Mesothelial cell of epicardium (in vitro differentiated cells): ENCODE measurements at regions not wholly inside any gene's neighbourhood (a gene's known extent, or its start where the extent isn't known, plus 50 kb on each side); places are given as distances from the start of the nearest gene placed in this dataset.

Experiments used
- DNase-seq, 2 experiments: peaks; one replicate each; pipeline ENCODE4 v3.0.0; 2021; ENCODE audit warnings: low spot score in 2 of 2; ENCODE audit not compliant: unreplicated experiment in 2 of 2
- H3K27ac Mint-ChIP-seq: 2 replicates; pipeline ENCODE4 v1.8.0; 2021; ENCODE audit warnings: mixed read lengths
- H3K27me3 Mint-ChIP-seq: 2 replicates; pipeline ENCODE4 v1.8.0; 2021; ENCODE audit warnings: low read depth, mixed read lengths
- H3K36me3 Mint-ChIP-seq: 2 replicates; pipeline ENCODE4 v1.8.0; 2021; ENCODE audit warnings: mixed read lengths
- H3K4me1 Mint-ChIP-seq: 2 replicates; pipeline ENCODE4 v1.8.0; 2021; ENCODE audit warnings: mixed read lengths
- H3K4me3 Mint-ChIP-seq: 2 replicates; pipeline ENCODE4 v1.8.0; 2021; ENCODE audit warnings: mild to moderate bottlenecking, moderate library complexity, mixed read lengths
- H3K9me3 Mint-ChIP-seq: 2 replicates; pipeline ENCODE4 v1.8.0; 2021; ENCODE audit warnings: mixed read lengths
- CTCF ChIP-seq: fragments of 200-600 bp; sonication (generic); IDR thresholded peaks from one replicate; pipeline ENCODE4 v1.5.0; 2021; ENCODE audit warnings: antibody characterized with exemption; ENCODE audit not compliant: unreplicated experiment

DNA sequence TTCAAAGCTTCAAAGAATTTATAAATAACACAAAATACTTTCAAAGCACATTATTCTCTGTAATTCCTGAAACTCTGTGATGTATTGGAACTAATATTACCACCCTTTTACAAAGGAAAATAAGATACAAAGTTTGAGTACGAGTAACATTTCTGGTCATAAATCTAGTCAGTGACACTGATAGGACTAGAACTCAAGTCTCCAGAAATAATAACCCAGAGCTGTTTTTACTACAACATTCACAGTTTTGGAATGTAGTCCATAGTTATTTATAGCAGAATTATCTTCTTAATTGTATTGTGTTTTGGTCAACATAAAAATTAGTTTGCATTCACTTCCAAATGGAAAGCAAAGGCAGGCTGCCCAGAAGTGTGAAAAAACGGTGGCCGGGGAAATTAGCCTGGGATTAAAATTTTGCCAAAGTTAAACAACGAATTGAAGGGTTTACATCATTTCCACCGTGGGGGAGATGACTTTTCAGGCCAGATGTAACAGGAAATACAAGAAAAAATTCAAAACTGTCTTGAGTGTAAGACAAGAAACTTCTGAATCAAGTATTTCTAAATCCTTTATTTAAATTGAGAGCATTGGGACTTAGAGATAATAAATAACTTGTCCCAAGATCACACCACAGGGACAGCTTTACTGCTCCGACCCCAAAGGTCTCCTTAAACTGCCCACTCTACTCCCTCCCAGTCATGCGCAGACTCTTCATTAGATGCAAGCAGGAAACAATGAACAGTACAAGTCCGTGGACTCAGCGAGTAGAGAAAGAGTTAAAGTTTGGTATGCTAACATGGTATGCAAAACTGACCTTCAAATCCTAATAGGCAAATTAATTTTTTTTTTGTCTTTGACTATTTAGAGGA is 74.3 kb upstream of the VGLL4 start:
- no peaks in the 10 kb centered on the region for H3K9me3 Mint-ChIP-seq
- no peak for DNase-seq
- peaks cover 46% of the 10 kb centered on the region for H3K4me1 Mint-ChIP-seq
- peak overlapping the region; percentile 88 for H3K4me3 Mint-ChIP-seq
- no peak for TF ChIP-seq CTCF
- H3K36me3 Mint-ChIP-seq = no peaks in the 10 kb centered on the region
- no peaks in the 10 kb centered on the region for H3K27me3 Mint-ChIP-seq
- peak overlapping the region; percentile 99 for H3K27ac Mint-ChIP-seq

GRCh38 chr3:11717301-11717700 is 73.6 kb upstream of the VGLL4 start:
- Mint-ChIP-seq H3K27ac (peak overlapping the region; percentile 99), H3K4me1 (peaks cover 46% of the 10 kb centered on the region), H3K27me3 (no peaks in the 10 kb centered on the region), H3K36me3 (no peaks in the 10 kb centered on the region), H3K4me3 (peak overlapping the region; percentile 37), H3K9me3 (no peaks in the 10 kb centered on the region)
- DNase-seq = no peak
- TF ChIP-seq CTCF = no peak

GRCh38 chr3:11716573-11717290 is 73.0 kb upstream of the VGLL4 start:
- peaks cover 3% of the 10 kb centered on the region for H3K36me3 Mint-ChIP-seq
- DNase-seq = no peak
- no peaks in the 10 kb centered on the region for H3K27me3 Mint-ChIP-seq
- peak overlapping the region; percentile 37 for H3K4me3 Mint-ChIP-seq
- H3K27ac Mint-ChIP-seq = peak overlapping the region; percentile 99
- H3K4me1 Mint-ChIP-seq = peaks cover 40% of the 10 kb centered on the region
- no peaks in the 10 kb centered on the region for H3K9me3 Mint-ChIP-seq
- TF ChIP-seq CTCF = no peak

- no peaks in the 10 kb centered on the region for H3K27me3 Mint-ChIP-seq
- no peak for TF ChIP-seq CTCF
- peaks cover 20% of the 10 kb centered on the region for H3K4me1 Mint-ChIP-seq
- H3K36me3 Mint-ChIP-seq = peaks cover 20% of the 10 kb centered on the region
- no peak for DNase-seq
- H3K27ac Mint-ChIP-seq = no peak overlapping the region
- no peak overlapping the region for H3K4me3 Mint-ChIP-seq
- peaks cover 13% of the 10 kb centered on the region for H3K9me3 Mint-ChIP-seq
Observed at GRCh38 chr3:11713171-11713570, 69.5 kb upstream of the VGLL4 start.

- no peak for TF ChIP-seq CTCF
- DNase-seq = no peak
- peak overlapping the region; percentile 47 for H3K27ac Mint-ChIP-seq
- H3K27me3 Mint-ChIP-seq = no peaks in the 10 kb centered on the region
- peaks cover 24% of the 10 kb centered on the region for H3K36me3 Mint-ChIP-seq
- no peak overlapping the region for H3K4me3 Mint-ChIP-seq
- peaks cover 15% of the 10 kb centered on the region for H3K4me1 Mint-ChIP-seq
- H3K9me3 Mint-ChIP-seq = peaks cover 13% of the 10 kb centered on the region
Observed at GRCh38 chr3:11712646-11713045, 68.9 kb upstream of the VGLL4 start.
